Activated T-helper 1 cell treated with anti-CD3 and anti-CD28 coated beads, Interleukin-12 subunit alpha, Interleukin-12 subunit beta, Interleukin-2, Interleukin-4 antibody, amounts not matched to agents 30 ng/mL and 10 ng/mL and 1 ng/mL, durations not matched to agents 14 hours and 24 hours and 36 hours (primary cell): ENCODE measurements at regions not wholly inside any gene's neighbourhood (a gene's known extent, or its start where the extent isn't known, plus 50 kb on each side); places are given as distances from the start of the nearest gene placed in this dataset.

Experiments used
- DNase-seq: peaks from one replicate; pipeline ENCODE4 v3.0.0; 2021; ENCODE audit warnings: low spot score
- H3K27ac Mint-ChIP-seq: one replicate; pipeline ENCODE4 v1.8.0; 2021; ENCODE audit warnings: mild to moderate bottlenecking, mixed read lengths
- H3K27me3 Mint-ChIP-seq: one replicate; pipeline ENCODE4 v1.8.0; 2022; ENCODE audit warnings: mild to moderate bottlenecking, moderate library complexity, mixed read lengths; ENCODE audit not compliant: insufficient read depth
- H3K36me3 Mint-ChIP-seq: one replicate; pipeline ENCODE4 v1.8.0; 2021; ENCODE audit warnings: low read depth, mixed read lengths
- H3K4me1 Mint-ChIP-seq: one replicate; pipeline ENCODE4 v1.8.0; 2021; ENCODE audit warnings: low read depth, mixed read lengths
- H3K4me3 Mint-ChIP-seq: one replicate; pipeline ENCODE4 v1.8.0; 2021; ENCODE audit warnings: mild to moderate bottlenecking, moderate library complexity, mixed read lengths
- H3K9me3 Mint-ChIP-seq: one replicate; pipeline ENCODE4 v1.8.0; 2021; ENCODE audit warnings: mixed read lengths
- intact Hi-C: fragments of 100-400 bp; cut with micrococcal nuclease; formaldehyde crosslinking; loops from one replicate; pipeline ENCODE4 v1.15.1; 2024

DNA sequence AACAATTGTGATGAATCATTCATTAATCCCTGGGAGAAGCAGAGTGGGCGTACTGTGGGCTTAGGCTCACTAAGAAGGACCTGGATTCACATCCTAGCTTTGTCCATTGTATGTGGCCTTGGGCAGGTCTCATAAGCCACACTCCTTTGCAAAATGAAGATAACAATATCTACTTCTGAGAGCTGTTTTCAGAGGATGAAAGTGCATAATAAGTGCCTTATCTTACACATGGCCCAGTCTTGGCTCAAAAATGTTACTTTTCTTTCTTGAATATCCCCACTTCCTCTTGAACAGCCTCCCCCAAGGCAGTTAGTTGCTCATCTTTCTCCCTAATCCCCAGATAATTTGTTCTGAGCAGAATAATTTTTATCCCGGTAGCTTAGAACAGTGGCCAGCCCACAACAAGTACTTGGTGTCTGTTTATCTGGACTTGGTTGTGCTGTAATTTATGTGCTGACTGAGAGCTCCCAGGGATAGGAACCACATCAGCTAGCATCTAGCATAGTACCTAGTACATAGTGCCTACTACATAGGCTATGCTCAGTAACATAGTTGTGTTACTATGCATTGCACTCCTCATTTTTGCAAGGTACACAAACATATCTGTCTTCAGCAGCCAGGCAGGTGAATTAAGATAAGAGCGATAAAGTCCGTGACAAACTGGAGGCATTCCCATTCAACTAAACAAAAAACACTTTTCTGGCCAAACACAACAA is 61.7 kb upstream of the NUDT4 start:
- H3K4me3 Mint-ChIP-seq: no peak overlapping the region
- no peaks in the 10 kb centered on the region for H3K36me3 Mint-ChIP-seq
- intact Hi-C loops: no loop called here
- no peaks in the 10 kb centered on the region for H3K9me3 Mint-ChIP-seq
- H3K4me1 Mint-ChIP-seq: peaks cover 6% of the 10 kb centered on the region
- no peak overlapping the region for H3K27ac Mint-ChIP-seq
- peaks cover 2% of the 10 kb centered on the region for H3K27me3 Mint-ChIP-seq
- no peak for DNase-seq

- no peak for DNase-seq
- intact Hi-C loops: no loop called here
- H3K27me3 Mint-ChIP-seq: peaks cover 2% of the 10 kb centered on the region
- H3K27ac Mint-ChIP-seq: no peak overlapping the region
- no peaks in the 10 kb centered on the region for H3K36me3 Mint-ChIP-seq
- H3K4me1 Mint-ChIP-seq: peaks cover 6% of the 10 kb centered on the region
- H3K4me3 Mint-ChIP-seq: no peak overlapping the region
- H3K9me3 Mint-ChIP-seq: no peaks in the 10 kb centered on the region
Measured at GRCh38 chr12:93316623-93316971, 61.1 kb upstream of the NUDT4 start.

DNA sequence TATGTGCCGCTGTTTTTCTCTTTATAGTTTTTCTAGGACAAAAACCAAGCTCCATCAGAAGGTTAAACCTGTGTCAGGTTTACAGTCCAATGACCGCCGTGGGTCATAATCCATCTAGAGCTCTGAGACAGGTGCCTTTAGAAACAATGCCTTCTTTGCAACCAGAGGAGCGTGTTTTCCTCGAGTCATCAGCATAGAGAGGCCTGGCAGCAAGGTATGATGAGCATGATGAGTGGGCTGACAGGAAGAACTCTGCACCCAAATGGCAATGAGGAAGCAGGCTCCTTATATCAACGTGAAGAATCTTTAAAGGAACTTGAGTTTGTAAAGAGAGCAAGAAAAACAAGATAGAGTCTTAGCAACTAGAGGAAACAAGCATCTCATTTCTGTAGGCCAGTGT is 60.5 kb upstream of the NUDT4 start:
- no peak overlapping the region for H3K4me3 Mint-ChIP-seq
- peaks cover 6% of the 10 kb centered on the region for H3K4me1 Mint-ChIP-seq
- no peak for DNase-seq
- H3K9me3 Mint-ChIP-seq: no peaks in the 10 kb centered on the region
- intact Hi-C loops: no loop called here
- no peaks in the 10 kb centered on the region for H3K36me3 Mint-ChIP-seq
- peaks cover 2% of the 10 kb centered on the region for H3K27me3 Mint-ChIP-seq
- no peak overlapping the region for H3K27ac Mint-ChIP-seq

- no peaks in the 10 kb centered on the region for H3K9me3 Mint-ChIP-seq
- H3K27me3 Mint-ChIP-seq: peaks cover 2% of the 10 kb centered on the region
- DNase-seq: no peak
- H3K4me3 Mint-ChIP-seq: no peak overlapping the region
- peaks cover 6% of the 10 kb centered on the region for H3K4me1 Mint-ChIP-seq
- H3K27ac Mint-ChIP-seq: no peak overlapping the region
- no peaks in the 10 kb centered on the region for H3K36me3 Mint-ChIP-seq
- intact Hi-C loops: no loop called here
Measured at GRCh38 chr12:93318720-93319522, 58.8 kb upstream of the NUDT4 start.

DNA sequence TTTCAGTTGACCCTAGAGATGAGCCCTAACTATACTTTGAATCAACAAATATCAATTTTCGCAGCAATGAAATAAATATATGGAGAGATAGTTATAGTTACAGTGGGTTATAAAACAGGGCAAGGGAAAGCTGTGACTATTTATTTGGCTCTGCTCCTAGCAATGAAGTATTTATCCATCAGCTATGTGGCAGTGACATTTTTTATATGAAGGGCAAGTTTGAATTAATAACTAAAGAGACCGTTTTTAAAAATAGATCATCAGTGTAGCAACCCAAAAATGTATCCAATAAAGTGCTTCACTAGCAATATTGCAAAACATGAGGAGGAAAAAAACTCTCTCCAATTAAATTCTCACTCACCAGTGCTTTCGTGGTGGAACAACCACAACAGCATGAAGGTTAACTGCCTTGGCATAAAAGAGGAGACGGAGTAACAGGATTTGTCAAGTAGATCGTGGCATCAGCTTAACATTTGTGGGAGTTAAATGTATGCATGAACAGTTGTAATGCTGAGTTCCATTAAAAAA is 58.1 kb upstream of the NUDT4 start:
- DNase-seq: no peak
- no peaks in the 10 kb centered on the region for H3K36me3 Mint-ChIP-seq
- H3K27me3 Mint-ChIP-seq: peaks cover 2% of the 10 kb centered on the region
- no peak overlapping the region for H3K4me3 Mint-ChIP-seq
- H3K4me1 Mint-ChIP-seq: peaks cover 6% of the 10 kb centered on the region
- H3K9me3 Mint-ChIP-seq: no peaks in the 10 kb centered on the region
- intact Hi-C loops: no loop called here
- no peak overlapping the region for H3K27ac Mint-ChIP-seq

- intact Hi-C loops: no loop called here
- Mint-ChIP-seq H3K27me3 (peaks cover 2% of the 10 kb centered on the region), H3K36me3 (no peaks in the 10 kb centered on the region), H3K4me1 (no peaks in the 10 kb centered on the region), H3K27ac (no peak overlapping the region), H3K4me3 (no peak overlapping the region), H3K9me3 (no peaks in the 10 kb centered on the region)
- no peak for DNase-seq
Measured at GRCh38 chr12:93322784-93323183, 54.9 kb upstream of the NUDT4 start.

DNA sequence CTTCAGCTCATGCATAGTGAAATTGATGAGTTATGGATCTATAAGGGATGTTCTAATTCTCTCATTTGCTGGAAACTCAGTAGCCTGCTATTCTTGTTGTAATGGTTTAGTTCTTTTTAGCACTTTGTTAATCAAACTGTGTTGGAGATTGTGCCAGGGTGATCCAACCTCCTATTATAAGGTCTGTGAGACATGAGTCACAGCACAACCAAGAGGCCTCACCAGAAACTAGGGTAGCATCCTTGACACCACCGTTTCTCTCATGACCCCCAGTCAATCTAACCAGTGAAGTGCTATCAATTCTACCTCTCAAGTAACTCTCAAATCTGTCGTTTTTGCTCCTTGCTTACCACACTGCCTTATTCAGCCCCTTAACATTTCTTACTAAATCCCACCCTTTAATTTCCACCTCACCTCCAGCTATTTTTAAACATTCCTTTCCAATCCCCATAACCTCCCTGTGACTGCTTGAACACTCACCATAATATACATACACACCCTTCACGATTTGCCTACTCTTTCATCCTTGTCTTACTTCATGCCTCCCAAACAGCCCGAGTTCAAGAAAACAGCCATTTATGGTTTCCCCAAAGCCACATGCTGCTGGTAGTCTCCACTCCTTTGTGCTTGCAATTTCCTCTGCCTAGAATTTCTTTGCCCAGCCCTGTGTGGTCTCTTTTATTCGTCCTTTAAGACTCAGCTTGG is 53.9 kb upstream of the NUDT4 start:
- Mint-ChIP-seq H3K4me3 (no peak overlapping the region), H3K27me3 (peaks cover 2% of the 10 kb centered on the region)
- intact Hi-C loops: no loop called here

GRCh38 chr12:93325855-93326254 is 51.9 kb upstream of the NUDT4 start:
- H3K27me3 Mint-ChIP-seq: peaks cover 2% of the 10 kb centered on the region
- H3K36me3 Mint-ChIP-seq: no peaks in the 10 kb centered on the region
- intact Hi-C loops: no loop called here
- H3K4me1 Mint-ChIP-seq: no peaks in the 10 kb centered on the region
- H3K27ac Mint-ChIP-seq: no peak overlapping the region
- no peak for DNase-seq
- no peak overlapping the region for H3K4me3 Mint-ChIP-seq
- H3K9me3 Mint-ChIP-seq: no peaks in the 10 kb centered on the region

More for the DNA sequence above, 53.9 kb upstream of the NUDT4 start:
- DNase-seq: no peak
- H3K27ac Mint-ChIP-seq: no peak overlapping the region
- no peaks in the 10 kb centered on the region for H3K36me3 Mint-ChIP-seq
- no peaks in the 10 kb centered on the region for H3K4me1 Mint-ChIP-seq
- H3K9me3 Mint-ChIP-seq: no peaks in the 10 kb centered on the region
